Nephron (organoid): ENCODE measurements at regions not wholly inside any gene's neighbourhood (a gene's known extent, or its start where the extent isn't known, plus 50 kb on each side); places are given as distances from the start of the nearest gene placed in this dataset.
A peak's percentile ranks its signal among the peaks of the same experiment; 100 is the strongest.

Experiments
- H3K27ac Mint-ChIP-seq, 3 experiments: 2 replicates each; pipeline ENCODE4 v1.8.0; 2020; ENCODE audit warnings: mixed read lengths in 3 of 3, mild to moderate bottlenecking in 2 of 3, moderate library complexity in 1 of 3
- H3K27me3 Mint-ChIP-seq: 2 replicates; pipeline ENCODE4 v1.8.0; 2021; ENCODE audit warnings: low read depth, mild to moderate bottlenecking, moderate library complexity, mixed read lengths
- H3K36me3 Mint-ChIP-seq: 2 replicates; pipeline ENCODE4 v1.8.0; 2020; ENCODE audit warnings: low read depth, mixed read lengths
- H3K4me1 Mint-ChIP-seq: 2 replicates; pipeline ENCODE4 v1.8.0; 2020; ENCODE audit warnings: mixed read lengths
- H3K4me3 Mint-ChIP-seq, 3 experiments: 2 replicates each; pipeline ENCODE4 v1.8.0; 2020; ENCODE audit warnings: mild to moderate bottlenecking in 3 of 3, mixed read lengths in 3 of 3, moderate library complexity in 2 of 3
- H3K9me3 Mint-ChIP-seq: 2 replicates; pipeline ENCODE4 v1.8.0; 2020; ENCODE audit warnings: mixed read lengths
- CTCF ChIP-seq, 3 experiments: fragments of 200-600 bp; sonication (generic); IDR thresholded peaks; one replicate each; pipeline ENCODE4 v1.5.0; 2021; ENCODE audit warnings: antibody characterized with exemption in 3 of 3; ENCODE audit not compliant: unreplicated experiment in 3 of 3

- no peaks in the 10 kb centered on the region for H3K36me3 Mint-ChIP-seq
- H3K27ac Mint-ChIP-seq: no peak overlapping the region
- TF ChIP-seq CTCF (IDR thresholded peaks at IDR 0.05; ENCODE audit: unreplicated experiment in 3 of 3): no peak
- no peaks in the 10 kb centered on the region for H3K9me3 Mint-ChIP-seq
- no peaks in the 10 kb centered on the region for H3K4me1 Mint-ChIP-seq
- H3K4me3 Mint-ChIP-seq: no peak overlapping the region
- H3K27me3 Mint-ChIP-seq: peaks cover 4% of the 10 kb centered on the region
Measured at GRCh38 chr7:126378642-126379041, 874.1 kb downstream of the GRM8 start.

- H3K36me3 Mint-ChIP-seq: no peaks in the 10 kb centered on the region
- H3K9me3 Mint-ChIP-seq: peaks cover 10% of the 10 kb centered on the region
- H3K27me3 Mint-ChIP-seq: no peaks in the 10 kb centered on the region
- no peak overlapping the region for H3K4me3 Mint-ChIP-seq
- H3K4me1 Mint-ChIP-seq: no peaks in the 10 kb centered on the region
- H3K27ac Mint-ChIP-seq: no peak overlapping the region
- TF ChIP-seq CTCF (IDR thresholded peaks at IDR 0.05; ENCODE audit: unreplicated experiment in 3 of 3): no peak
Measured at GRCh38 chr7:126370038-126370668, 882.6 kb downstream of the GRM8 start.

GRCh38 chr7:126362746-126363145 is 890.0 kb downstream of the GRM8 start:
- no peak for TF ChIP-seq CTCF (IDR thresholded peaks at IDR 0.05; ENCODE audit: unreplicated experiment in 3 of 3)
- no peaks in the 10 kb centered on the region for H3K36me3 Mint-ChIP-seq
- H3K9me3 Mint-ChIP-seq: no peaks in the 10 kb centered on the region
- peak overlapping the region in 1 of 3 experiments; percentile 62 for H3K27ac Mint-ChIP-seq
- H3K4me3 Mint-ChIP-seq: no peak overlapping the region
- no peaks in the 10 kb centered on the region for H3K4me1 Mint-ChIP-seq
- no peaks in the 10 kb centered on the region for H3K27me3 Mint-ChIP-seq

- no peak overlapping the region for H3K27ac Mint-ChIP-seq
- H3K27me3 Mint-ChIP-seq: no peaks in the 10 kb centered on the region
- H3K4me3 Mint-ChIP-seq: no peak overlapping the region
- no peaks in the 10 kb centered on the region for H3K9me3 Mint-ChIP-seq
- no peaks in the 10 kb centered on the region for H3K4me1 Mint-ChIP-seq
- H3K36me3 Mint-ChIP-seq: no peaks in the 10 kb centered on the region
- TF ChIP-seq CTCF (IDR thresholded peaks at IDR 0.05; ENCODE audit: unreplicated experiment in 3 of 3): no peak
Measured at GRCh38 chr7:126361183-126361582, 891.6 kb downstream of the GRM8 start.

GRCh38 chr7:126339813-126340212 is 912.9 kb downstream of the GRM8 start:
- Mint-ChIP-seq H3K27ac (no peak overlapping the region), H3K4me3 (no peak overlapping the region), H3K4me1 (no peaks in the 10 kb centered on the region), H3K27me3 (no peaks in the 10 kb centered on the region), H3K9me3 (no peaks in the 10 kb centered on the region), H3K36me3 (no peaks in the 10 kb centered on the region)
- no peak for TF ChIP-seq CTCF (IDR thresholded peaks at IDR 0.05; ENCODE audit: unreplicated experiment in 3 of 3)

- H3K4me1 Mint-ChIP-seq: no peaks in the 10 kb centered on the region
- no peaks in the 10 kb centered on the region for H3K27me3 Mint-ChIP-seq
- no peaks in the 10 kb centered on the region for H3K9me3 Mint-ChIP-seq
- no peaks in the 10 kb centered on the region for H3K36me3 Mint-ChIP-seq
- no peak for TF ChIP-seq CTCF (IDR thresholded peaks at IDR 0.05; ENCODE audit: unreplicated experiment in 3 of 3)
- H3K27ac Mint-ChIP-seq: no peak overlapping the region
- H3K4me3 Mint-ChIP-seq: no peak overlapping the region
Measured at GRCh38 chr7:126305671-126306070, 947.1 kb downstream of the GRM8 start.
